Activated CD4-positive, alpha-beta T cell treated with anti-CD3 and anti-CD28 coated beads for 4 hours (primary cell): ENCODE measurements at regions not wholly inside any gene's neighbourhood (a gene's known extent, or its start where the extent isn't known, plus 50 kb on each side); places are given as distances from the start of the nearest gene placed in this dataset.
"Not testable (repeated sequence)": the region's sequence is repeated elsewhere in the genome, so short reads cannot be mapped to it uniquely, and the experiment has no call there.

ENCODE experiments used
- DNase-seq, 2 donors: peaks; one replicate each; pipeline ENCODE4 v3.0.0-alpha.2; 2020

DNA sequence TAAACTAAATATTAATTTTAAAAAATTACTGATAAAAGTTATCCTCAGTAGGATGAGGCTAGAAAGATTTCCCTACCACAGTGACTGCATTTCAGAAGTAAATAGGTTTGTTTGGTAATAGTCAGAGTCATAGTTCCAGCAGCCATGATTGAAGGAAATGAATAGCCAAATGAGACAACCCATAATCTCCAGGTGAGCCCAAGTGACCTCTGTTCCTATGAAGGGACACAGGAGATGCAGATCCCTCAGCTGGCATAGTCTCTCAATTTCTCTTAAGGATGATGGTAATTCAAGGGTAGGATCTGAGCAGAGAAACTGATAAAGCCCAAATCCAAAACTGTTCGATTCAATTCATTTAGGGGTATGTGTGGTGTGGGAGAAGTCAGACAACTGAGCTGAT is 461.8 kb downstream of the RAP2B start:
- no peak for DNase-seq

DNA sequence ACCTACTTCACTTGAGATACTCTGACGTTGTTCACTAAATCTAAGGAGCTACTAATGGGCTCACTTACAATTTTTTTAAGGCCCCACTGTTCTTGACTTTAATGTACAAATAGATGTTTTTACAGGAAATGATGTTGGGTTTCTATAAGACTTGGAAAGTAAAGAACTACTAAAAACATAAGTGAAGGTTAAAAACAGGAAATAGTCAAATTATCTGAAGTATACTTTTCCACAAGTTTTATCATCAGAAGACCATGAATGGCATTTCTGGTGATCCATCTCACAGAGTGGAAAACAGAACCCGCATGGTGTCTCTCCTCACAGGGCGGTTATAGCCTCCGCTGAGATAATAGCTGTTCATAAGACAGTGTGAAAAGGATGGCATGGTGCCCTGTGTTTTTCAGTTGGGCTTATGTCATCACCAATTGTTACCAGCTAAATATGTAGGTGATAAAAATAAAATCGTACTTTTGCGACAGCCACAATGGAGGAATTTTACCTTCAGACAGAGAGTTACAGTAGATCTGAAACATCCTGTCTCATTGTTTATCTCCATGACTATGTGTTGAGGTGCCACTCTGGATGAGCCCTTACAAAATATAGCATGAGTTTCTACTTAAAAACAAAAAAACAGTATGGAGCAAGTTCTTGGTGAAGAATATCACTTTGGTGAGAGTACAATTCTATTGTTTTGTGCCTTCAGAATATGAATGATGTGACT is 462.4 kb downstream of the RAP2B start:
- DNase-seq: peak; percentile 7 to 22

DNA sequence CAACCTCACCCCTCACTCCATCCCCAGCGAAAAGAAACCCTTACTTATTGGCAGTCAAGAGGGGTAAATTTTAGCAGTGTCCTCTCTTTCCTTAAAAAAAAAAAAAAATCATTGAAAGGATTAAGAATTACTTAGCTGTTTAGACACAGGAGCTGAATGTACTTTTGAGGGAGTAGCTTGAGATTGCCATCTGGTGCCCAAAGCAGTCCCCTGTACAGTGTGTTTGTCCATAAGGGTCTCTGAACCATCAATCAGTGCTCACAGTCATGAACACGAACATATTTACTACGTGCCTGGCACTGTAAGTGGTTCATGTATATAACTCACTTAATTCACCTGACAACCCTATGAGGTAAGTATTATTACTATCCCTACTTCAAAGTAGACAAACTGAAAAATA is 463.5 kb downstream of the RAP2B start:
- no peak for DNase-seq

DNA sequence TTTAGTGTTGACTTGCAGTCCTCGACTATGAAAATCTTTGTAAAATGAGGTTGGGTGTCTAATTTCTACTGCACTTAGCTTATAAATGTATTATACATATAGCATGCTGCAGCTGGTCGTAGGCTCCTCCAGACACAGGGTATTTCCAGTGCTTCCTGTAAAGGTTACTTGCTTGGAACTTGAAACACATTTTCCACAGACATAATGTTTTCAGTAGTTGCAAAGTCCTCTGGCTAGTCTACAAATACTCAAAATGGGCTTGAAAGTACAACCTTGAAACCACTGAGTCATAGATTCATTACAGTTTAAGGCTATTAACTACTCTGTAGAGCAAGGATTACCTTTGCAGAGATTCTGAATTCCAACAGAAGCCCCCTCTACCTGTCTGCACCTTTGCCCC is 464.1 kb downstream of the RAP2B start:
- DNase-seq: no peak

DNA sequence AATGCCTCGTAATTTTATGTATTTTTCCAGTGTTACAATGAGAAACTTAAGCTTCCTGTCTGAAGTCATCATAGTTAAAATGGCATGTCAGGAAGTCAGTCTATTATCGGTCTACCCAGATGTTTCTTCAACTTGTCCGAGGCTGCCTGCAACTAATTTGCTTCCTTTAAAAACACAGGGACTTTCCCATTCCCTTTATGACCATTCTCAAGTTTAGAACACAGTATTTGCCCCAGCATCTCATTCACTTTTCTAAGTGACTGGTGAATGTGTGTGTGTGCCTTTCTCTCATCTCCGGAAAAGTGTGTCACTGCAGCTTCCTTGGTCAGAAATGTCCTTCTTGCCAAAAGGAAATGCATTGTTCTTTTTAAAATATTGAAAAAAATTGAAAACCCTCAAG is 466.6 kb downstream of the RAP2B start:
- no peak for DNase-seq

DNA sequence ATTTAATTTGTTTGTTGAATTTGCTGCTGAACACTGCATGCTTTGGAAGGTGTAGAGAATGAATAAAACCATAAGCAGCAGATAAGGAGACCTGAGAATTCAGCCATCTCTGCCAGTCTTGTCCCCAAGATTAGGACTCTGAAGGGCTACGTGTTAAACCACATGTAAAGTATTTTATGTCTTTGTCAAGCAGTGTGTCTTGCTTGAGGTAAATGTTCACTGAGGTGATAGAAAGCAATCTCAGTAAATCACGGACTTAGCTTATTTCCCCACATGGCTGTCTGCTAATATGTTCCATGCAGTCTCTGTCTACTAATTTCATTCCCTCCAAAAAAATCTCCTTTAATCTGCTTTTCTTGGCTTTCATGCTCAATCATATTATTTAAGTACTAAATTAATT is 467.1 kb downstream of the RAP2B start:
- DNase-seq: no peak

DNA sequence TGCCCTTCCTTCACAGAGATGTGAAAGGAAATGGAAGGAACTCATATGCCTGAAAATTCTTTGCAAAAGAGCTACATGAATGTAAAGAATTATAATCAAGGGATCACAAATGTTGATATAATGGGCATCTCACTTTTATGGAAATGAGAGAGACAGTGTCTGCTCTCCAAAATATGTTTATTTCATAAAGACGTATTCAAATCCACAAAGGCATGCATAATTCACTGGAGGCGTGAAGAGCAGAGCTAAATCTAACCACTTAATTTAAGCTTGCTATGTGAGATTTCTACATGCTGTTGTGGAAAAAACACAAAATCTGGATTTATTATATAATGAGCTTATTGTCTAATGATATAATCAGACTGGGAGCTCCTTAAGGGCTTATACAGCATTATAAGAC is 469.1 kb downstream of the RAP2B start:
- no peak for DNase-seq

DNA sequence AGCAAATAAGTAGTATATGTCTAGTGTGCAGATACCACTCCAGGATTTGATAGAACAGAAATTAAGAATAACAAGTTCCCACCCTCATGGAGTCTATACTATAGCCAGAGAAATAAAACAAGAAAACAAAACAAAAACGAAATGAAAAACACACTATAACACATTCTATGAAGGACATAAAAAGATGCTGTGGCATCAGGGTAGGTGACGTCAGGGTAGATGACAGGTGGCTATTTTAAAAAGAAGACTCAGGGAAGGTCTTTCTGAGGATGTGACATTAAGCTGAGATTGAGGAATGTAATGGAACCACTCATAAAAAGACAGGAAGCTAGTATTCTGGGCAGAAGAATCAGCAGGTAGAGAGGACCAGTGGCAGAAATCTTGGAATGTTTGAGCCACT is 469.6 kb downstream of the RAP2B start:
- DNase-seq: no peak

DNA sequence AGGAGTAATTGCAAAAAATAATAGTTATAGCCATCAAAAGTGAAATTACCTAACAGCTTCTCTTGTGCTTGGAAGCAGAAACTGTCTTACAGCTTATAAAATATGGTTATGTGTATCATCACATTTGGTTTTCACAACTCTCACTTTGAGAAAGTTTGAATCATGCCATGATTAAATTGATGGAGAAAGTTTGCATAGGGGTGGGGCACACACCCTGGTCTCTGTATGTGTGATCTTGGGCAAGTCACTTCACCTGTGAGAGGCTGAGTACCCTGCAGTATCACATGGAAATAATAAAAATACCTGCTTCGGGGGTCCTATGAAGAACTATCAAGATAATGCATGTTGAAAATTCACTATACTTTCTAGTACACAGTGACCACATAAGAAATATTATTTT is 471.4 kb downstream of the RAP2B start:
- DNase-seq: no peak

DNA sequence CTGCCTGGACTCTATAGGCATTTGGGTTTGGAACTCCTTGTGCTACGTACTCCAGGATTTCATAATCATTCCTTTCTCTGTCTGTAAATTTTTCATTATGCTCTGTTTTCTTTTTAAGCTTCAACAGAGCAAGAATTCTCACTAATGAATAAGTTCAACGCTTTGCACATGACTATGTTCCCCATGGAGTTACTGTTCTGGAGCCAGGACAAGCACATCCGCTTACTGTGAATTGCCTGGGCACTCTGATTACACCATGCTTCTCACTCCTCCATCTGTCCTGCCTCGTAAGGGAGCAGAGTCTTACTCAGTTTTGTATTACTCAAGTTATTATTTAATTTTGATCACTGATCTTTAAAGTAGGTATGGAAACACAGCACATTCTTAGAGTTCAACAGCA is 472.7 kb downstream of the RAP2B start:
- DNase-seq: no peak

DNA sequence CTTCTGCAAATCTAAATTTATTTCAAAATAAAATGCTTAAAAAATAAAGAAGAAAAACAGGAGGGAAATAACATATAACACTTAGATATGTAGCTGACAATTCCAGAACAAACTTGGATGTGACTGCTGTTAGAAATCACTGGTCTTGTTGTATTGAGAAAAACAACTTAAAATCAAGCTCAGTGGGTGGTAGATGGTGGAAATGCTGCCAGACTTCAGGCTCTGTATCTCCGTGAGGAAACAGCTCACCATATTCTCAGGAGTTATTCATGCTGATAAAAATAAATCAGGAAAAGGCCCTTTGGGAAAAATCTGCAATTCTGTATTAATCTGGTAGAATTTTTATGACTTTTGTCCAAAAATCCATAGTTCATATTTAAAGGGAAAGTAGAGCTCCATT is 477.6 kb downstream of the RAP2B start:
- DNase-seq: no peak

DNA sequence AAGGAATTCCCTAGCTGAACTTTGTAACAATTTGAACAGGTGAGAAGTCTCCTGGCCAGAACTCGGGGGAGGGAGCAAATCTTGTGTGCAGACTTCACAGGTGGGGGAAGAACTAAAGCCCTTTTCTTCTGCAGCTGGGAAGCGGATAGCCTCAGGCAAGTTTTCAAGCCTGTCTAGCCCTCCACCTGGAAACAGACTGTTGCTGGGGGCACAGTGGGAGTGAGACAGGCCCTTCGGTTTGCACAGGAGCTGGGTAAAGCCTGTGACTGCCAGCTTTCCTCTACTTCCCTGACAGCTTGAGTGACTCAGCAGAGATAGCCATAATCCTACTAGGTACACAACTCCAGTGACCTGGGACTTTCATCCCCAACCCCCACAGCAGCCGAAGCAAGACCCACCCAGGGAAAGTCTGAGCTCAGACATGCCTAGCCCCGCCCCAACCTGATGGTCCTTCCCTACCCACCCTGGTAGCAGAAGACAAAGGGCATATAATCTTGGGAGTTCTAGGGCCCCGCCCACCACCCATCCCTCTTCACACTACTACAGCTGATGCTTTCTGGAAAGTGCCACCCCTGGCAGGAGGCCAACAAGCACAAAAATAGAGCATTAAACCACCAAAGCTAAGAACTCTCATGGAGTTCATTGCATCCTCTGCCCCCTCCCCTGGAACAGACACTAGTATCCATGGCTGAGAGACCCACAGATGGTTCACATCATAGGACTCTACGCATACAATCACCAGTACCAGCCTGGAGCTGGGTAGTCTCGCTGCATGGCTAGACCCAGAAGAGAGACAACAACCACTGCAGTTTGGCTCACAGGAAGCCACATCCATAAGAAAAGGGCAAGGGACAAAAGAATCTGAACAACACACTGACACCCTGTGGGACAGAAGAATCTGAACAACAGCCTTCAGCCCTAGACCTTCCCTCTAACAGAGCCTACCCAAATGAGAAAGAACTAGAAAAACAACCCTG is 479.0 kb downstream of the RAP2B start:
- no peak for DNase-seq

DNA sequence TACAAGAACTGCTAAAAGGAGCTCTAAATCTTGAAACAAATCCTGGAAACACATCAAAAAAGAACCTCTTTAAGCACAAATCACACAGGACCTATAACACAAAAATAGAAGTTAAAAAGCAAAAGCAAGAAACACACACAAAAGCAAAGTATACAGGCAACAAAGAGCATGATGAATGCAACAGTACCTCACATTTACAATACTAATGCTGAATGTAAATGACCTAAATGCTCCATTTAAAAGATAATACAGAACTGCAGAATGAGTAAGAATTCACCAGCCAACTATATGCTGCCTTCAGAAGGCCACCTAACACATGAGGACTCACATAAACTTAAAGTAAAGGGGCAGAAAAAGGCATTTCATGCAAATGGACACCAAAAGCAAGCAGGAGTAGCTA is 478.6 kb upstream of the ARHGEF26 start:
- not testable (repeated sequence) for DNase-seq

DNA sequence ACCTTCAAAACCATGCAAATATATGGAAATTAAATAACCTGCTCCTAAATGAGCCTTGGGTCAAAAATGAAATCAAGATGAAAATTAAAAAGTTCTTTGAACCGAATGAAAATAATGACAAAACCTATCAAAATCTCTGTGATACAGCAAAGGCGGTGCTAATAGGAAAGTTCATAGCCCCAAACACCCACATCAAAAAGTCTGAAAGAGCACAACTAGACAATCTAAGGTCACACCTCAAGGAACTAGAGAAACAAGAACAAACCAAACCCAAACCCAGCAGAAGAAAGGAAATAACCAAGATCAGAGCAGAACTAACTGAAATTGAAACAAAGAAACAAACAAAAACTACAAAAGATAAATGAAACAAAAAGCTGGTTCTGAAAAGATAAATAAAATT is 477.7 kb upstream of the ARHGEF26 start:
- DNase-seq: not testable (repeated sequence)

DNA sequence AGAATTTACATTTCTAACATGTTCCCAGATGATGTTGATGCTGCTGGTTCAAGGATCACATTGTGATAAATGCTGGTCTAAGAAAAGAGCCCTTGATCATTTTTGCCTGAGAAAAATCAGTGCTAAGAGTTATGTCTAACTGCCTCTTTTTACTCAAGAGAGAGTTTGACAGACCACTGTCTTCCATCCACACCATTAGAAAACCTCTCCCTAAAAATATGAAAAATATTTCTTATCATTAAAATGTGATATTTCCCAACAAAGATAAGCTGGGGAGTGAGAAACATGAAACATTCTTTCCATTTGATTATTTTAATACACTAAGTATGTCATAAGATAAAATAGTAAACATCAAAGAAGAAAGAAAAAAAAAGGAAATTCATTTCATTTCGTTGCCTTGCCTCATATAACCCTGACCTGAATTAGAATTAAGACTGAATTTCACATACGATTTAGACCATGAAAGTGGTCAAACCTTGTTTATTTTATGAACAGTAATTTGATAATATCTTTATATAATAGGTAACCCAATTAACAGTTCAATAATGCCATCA is 471.8 kb upstream of the ARHGEF26 start:
- no peak for DNase-seq

DNA sequence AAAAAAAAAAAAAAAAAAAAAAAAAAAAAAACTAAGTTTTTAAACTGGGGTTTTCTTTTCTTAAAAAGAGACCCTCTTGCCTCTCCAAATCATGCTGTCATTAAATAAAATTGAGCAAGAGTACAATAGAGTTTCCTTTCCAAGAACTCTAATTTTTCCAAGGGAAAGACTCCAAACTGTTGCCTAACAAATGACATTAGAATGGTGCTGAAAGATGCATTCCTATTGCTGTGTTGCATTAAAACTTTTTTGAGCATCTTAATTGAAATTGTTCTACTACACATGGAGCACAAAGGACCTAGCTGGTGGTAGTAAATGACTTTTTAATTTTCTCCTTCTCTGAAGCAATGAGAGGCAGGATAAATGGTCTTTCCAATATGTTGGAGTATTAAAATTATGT is 469.1 kb upstream of the ARHGEF26 start:
- no peak for DNase-seq

DNA sequence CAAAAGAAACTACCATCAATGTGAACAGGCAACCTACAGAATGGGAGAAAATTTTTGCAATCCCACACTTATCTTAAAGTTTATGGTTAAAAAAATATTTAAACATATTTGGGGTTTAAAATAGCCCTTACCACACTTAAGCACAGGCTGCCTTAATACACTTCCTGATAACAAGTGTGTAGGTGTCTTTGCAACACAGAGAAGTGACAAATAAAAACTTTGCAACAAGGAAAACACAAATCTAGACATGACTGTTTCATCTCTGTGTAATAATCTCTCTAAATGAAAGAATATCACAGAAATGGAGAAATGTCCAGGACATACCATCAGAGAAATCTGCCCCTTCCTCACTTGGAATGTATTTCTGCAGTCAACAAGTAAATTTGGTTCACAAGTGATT is 464.1 kb upstream of the ARHGEF26 start:
- no peak for DNase-seq

DNA sequence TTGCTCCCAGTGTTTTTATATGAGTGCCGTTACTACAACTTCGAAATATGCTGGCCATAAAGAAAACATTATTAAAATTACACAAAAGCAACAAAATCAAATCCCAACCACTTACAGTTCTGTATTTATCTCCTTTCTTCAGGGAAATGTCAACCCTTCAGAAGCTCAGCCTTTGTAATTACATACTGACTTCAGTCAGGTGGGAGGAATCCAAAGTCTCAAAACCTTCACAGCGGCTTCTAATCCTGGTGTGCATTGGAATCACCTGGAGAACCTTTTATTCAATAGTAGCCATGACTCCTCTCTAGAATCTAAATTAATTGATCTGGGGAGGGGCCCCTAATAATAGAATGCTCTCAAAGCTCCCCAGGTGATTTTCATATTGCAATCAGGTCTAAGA is 463.7 kb upstream of the ARHGEF26 start:
- DNase-seq: no peak

DNA sequence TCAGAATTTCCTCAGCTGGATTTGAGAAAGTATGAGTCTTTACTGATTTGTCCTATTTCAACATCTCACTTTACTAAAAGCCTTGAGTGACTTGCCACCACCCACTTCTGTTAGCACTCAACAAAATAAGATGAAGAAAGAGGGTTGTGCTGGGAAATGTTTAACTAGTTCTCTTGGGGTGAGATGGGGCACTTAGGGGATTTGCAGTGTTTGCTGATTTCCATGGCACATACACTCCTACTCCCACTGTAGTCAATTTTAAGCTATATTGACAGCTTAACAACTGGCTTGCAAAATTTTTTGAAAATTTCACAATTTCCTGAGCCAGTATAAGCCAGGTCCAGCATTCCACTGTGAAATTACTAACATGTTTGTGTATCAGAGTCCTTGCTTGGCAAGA is 463.1 kb upstream of the ARHGEF26 start:
- no peak for DNase-seq

DNA sequence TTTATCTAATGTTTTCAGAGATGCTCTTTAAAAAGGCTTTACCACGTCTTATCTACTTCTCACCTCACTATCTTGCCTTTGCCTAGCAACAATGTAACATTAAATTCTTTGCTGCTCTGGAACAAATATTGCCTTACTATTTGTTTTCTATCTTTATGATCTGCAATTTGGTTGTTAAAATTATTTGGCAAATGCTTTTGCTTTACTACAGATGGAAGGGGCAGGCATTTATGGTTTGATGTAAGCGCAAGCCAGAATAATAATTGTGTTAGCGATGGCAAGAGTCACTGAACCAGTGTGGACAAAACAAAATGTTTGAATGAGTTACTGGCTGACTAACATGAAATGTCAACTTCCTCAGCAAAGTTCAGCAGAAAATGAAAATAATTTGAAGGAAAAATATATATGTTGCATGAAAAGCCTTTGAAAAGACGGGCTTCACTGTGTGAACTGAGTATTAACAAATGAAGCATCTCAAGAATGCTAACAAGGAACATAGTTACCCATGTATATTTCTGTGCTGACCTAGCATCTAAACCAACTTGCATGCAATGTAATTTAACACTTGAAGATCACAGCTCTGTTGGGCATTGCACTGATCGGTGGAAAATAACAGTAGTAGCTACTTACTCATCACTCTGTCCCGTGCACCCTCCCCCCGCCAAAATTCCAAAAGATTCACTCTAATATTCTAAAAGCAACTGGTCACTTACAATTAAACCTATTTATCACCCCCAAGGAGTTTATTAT is 454.0 kb upstream of the ARHGEF26 start:
- DNase-seq: no peak

DNA sequence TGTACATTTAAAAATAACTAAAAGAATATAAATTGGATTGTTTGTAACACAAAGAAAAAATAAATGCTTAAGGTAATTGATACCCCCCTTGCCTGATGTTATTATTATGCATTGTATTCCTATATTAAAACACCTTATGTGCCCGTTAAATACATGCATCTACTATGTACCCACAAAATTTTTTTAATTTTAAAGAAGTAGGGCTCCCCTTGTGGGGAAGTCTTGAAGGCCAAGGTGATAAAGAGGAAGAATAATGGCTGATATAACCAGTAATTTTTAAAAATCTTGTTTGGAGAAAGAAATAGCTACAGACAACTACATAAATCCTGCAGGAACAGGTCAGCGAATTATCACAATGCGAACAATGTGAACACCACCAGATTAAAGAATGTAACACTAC is 451.7 kb upstream of the ARHGEF26 start:
- no peak for DNase-seq

DNA sequence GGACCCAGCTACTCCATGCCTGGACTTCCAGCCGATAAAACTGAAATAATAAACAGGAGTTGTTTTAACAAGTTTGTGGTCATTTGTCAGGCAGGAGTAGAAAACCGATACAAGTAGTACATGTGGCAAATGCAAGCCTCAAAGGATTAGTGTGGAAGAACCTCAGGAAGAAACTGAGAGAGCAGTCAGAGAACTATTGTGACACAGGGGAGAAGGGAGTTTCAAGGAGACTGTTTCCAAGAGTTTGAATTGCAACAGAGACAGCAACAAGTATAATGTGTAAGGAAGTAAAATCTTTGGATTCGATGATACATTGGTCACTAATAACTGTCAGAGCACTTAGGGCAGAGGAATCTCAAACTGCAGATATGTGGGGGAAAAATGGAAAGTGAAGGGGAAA is 450.6 kb upstream of the ARHGEF26 start:
- DNase-seq: no peak

DNA sequence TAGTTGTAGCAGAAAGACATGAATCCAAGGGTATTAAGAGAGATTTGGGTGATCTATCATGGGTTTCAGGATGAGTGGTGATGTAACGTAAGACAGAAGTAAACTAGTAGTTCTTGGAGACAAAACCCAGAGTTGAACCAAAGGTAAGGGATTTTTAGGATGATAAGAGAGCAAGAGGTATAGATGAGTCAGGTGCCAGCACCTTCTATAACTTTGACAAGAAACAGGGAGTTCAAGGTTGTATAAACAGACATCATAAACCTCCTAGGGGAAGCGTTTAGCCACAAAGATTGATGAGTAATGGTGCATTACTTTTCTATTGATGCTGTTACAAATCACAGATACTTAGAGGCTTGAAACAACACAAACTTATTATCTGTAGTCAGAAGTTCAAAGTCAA is 447.3 kb upstream of the ARHGEF26 start:
- DNase-seq: no peak
